Suprapubic skin (tissue), 3 donors: ENCODE measurements at regions not wholly inside any gene's neighbourhood (a gene's known extent, or its start where the extent isn't known, plus 50 kb on each side); places are given as distances from the start of the nearest gene placed in this dataset.

Experiments
- CTCF ChIP-seq, 2 donors: fragments of 200-600 bp in 1 of 2; fragments of 450-650 bp in 1 of 2; sonication (generic) in 1 of 2; IDR thresholded peaks; one replicate each; pipeline ENCODE4 v1.5.1; 2016 to 2019; ENCODE audit warnings: antibody characterized with exemption in 2 of 2, mild to moderate bottlenecking in 1 of 2, moderate library complexity in 1 of 2
- POLR2AphosphoS5 ChIP-seq, 3 donors: sonication (generic); formaldehyde crosslinking; IDR thresholded peaks; one replicate each; pipeline ENCODE4 v1.6.1; 2017; ENCODE audit warnings: antibody characterized with exemption in 3 of 3

GRCh38 chr4:112852601-112853000, 196.9 kb upstream of the ANK2 start:
- TF ChIP-seq POLR2AphosphoS5 (IDR thresholded peaks at IDR 0.05), result no peak
- no peak for TF ChIP-seq CTCF (IDR thresholded peaks at IDR 0.05)
